Naive B cell (primary cell): ENCODE measurements at regions not wholly inside any gene's neighbourhood (a gene's known extent, or its start where the extent isn't known, plus 50 kb on each side); places are given as distances from the start of the nearest gene placed in this dataset.

Experiments
- ATAC-seq, 2 donors: fragments of 150-1000 bp; cut with Tn5 transposase; 2 replicates each; pipeline ENCODE4 v1.10.0; 2021; ENCODE audit warnings: low read depth in 2 of 2, mild to moderate bottlenecking in 2 of 2, moderate library complexity in 2 of 2
- DNase-seq: peaks from one replicate; pipeline ENCODE4 v3.0.0; 2022
- H3K27ac Mint-ChIP-seq, 6 donors: one replicate each; pipeline ENCODE4 v1.8.0; 2020 to 2022; ENCODE audit warnings: mild to moderate bottlenecking in 6 of 6, mixed read lengths in 6 of 6, moderate library complexity in 5 of 6, inconsistent platforms in 2 of 6
- H3K27me3 Mint-ChIP-seq, 3 donors: one replicate each; pipeline ENCODE4 v1.8.0; 2021 to 2022; ENCODE audit warnings: mixed read lengths in 3 of 3, mild to moderate bottlenecking in 1 of 3
- H3K36me3 Mint-ChIP-seq, 2 donors: one replicate each; pipeline ENCODE4 v1.8.0; 2020 to 2022; ENCODE audit warnings: mixed read lengths in 2 of 2, inconsistent platforms in 1 of 2, mild to moderate bottlenecking in 1 of 2
- H3K4me1 Mint-ChIP-seq, 3 donors: one replicate each; pipeline ENCODE4 v1.8.0; 2020 to 2022; ENCODE audit warnings: mixed read lengths in 3 of 3, inconsistent platforms in 1 of 3, mild to moderate bottlenecking in 1 of 3, moderate library complexity in 1 of 3
- H3K4me3 Mint-ChIP-seq, 8 donors: one replicate each; pipeline ENCODE4 v1.8.0; 2020 to 2022; ENCODE audit warnings: mild to moderate bottlenecking in 8 of 8, mixed read lengths in 8 of 8, moderate library complexity in 8 of 8, inconsistent platforms in 2 of 8
- H3K9me3 Mint-ChIP-seq, 7 donors: one replicate each; pipeline ENCODE4 v1.8.0; 2020 to 2022; ENCODE audit warnings: mixed read lengths in 7 of 7, mild to moderate bottlenecking in 5 of 7, inconsistent platforms in 2 of 7, moderate library complexity in 1 of 7

- Mint-ChIP-seq H3K9me3 (peaks cover 2 to 17% (median 3%) of the 10 kb centered on the region in 7 donors), H3K4me1 (no peaks in the 10 kb centered on the region), H3K27me3 (no peaks in the 10 kb centered on the region), H3K27ac (no peak overlapping the region), H3K36me3 (no peaks in the 10 kb centered on the region), H3K4me3 (no peak overlapping the region)
- ATAC-seq (no peak), DNase-seq (no peak)
These were observed 616.2 kb downstream of the PRELID2 start for GRCh38 chr5:145218982-145219381.

GRCh38 chr5:145218019-145218418 is 617.1 kb downstream of the PRELID2 start:
- Mint-ChIP-seq H3K4me1 (no peaks in the 10 kb centered on the region), H3K27ac (no peak overlapping the region), H3K4me3 (no peak overlapping the region), H3K36me3 (no peaks in the 10 kb centered on the region), H3K27me3 (no peaks in the 10 kb centered on the region), H3K9me3 (peaks cover 2 to 19% (median 4%) of the 10 kb centered on the region in 7 donors)
- DNase-seq = no peak
- ATAC-seq = no peak

- Mint-ChIP-seq H3K4me3 (peak overlapping the region in 1 of 8 donors; percentile 10), H3K27ac (peak overlapping the region in 1 of 6 donors; percentile 40), H3K36me3 (no peaks in the 10 kb centered on the region), H3K9me3 (peaks cover 2 to 19% (median 8%) of the 10 kb centered on the region in 7 donors), H3K27me3 (peaks cover 0 to 4% (median 0%) of the 10 kb centered on the region in 3 donors), H3K4me1 (no peaks in the 10 kb centered on the region)
- ATAC-seq (no peak), DNase-seq (no peak)
These were observed 625.1 kb downstream of the PRELID2 start for GRCh38 chr5:145210020-145210419.

GRCh38 chr5:145205546-145205945 is 629.6 kb downstream of the PRELID2 start:
- H3K4me1 Mint-ChIP-seq = no peaks in the 10 kb centered on the region
- no peak for ATAC-seq
- H3K4me3 Mint-ChIP-seq = no peak overlapping the region
- peaks cover 0 to 10% (median 3%) of the 10 kb centered on the region in 7 donors for H3K9me3 Mint-ChIP-seq
- H3K36me3 Mint-ChIP-seq = no peaks in the 10 kb centered on the region
- DNase-seq = no peak
- H3K27ac Mint-ChIP-seq = no peak overlapping the region
- H3K27me3 Mint-ChIP-seq = peaks cover 0 to 8% (median 0%) of the 10 kb centered on the region in 3 donors

GRCh38 chr5:145204743-145205142 is 630.4 kb downstream of the PRELID2 start:
- Mint-ChIP-seq H3K36me3 (no peaks in the 10 kb centered on the region), H3K9me3 (peaks cover 0 to 4% (median under 1%) of the 10 kb centered on the region in 7 donors), H3K4me3 (no peak overlapping the region), H3K27me3 (peaks cover 0 to 8% (median 0%) of the 10 kb centered on the region in 3 donors), H3K27ac (no peak overlapping the region), H3K4me1 (no peaks in the 10 kb centered on the region)
- ATAC-seq = no peak
- DNase-seq = no peak

GRCh38 chr5:145203193-145203592 is 631.9 kb downstream of the PRELID2 start:
- peaks cover 0 to 4% (median 0%) of the 10 kb centered on the region in 7 donors for H3K9me3 Mint-ChIP-seq
- no peaks in the 10 kb centered on the region for H3K4me1 Mint-ChIP-seq
- no peak for DNase-seq
- peak overlapping the region in 1 of 6 donors; percentile 25 for H3K27ac Mint-ChIP-seq
- peaks cover 0 to 8% (median 0%) of the 10 kb centered on the region in 3 donors for H3K27me3 Mint-ChIP-seq
- no peak for ATAC-seq
- H3K4me3 Mint-ChIP-seq = no peak overlapping the region
- no peaks in the 10 kb centered on the region for H3K36me3 Mint-ChIP-seq

- ATAC-seq = no peak
- H3K27me3 Mint-ChIP-seq = peaks cover 0 to 4% (median 0%) of the 10 kb centered on the region in 3 donors
- no peaks in the 10 kb centered on the region for H3K4me1 Mint-ChIP-seq
- no peak overlapping the region for H3K4me3 Mint-ChIP-seq
- no peaks in the 10 kb centered on the region for H3K36me3 Mint-ChIP-seq
- no peak for DNase-seq
- no peak overlapping the region for H3K27ac Mint-ChIP-seq
- peaks cover 0 to 4% (median 2%) of the 10 kb centered on the region in 7 donors for H3K9me3 Mint-ChIP-seq
These were observed 636.4 kb downstream of the PRELID2 start for GRCh38 chr5:145198525-145199260.

GRCh38 chr5:145189746-145190145 is 645.4 kb downstream of the PRELID2 start:
- DNase-seq = no peak
- Mint-ChIP-seq H3K36me3 (no peaks in the 10 kb centered on the region), H3K4me3 (no peak overlapping the region), H3K27ac (no peak overlapping the region), H3K27me3 (no peaks in the 10 kb centered on the region), H3K4me1 (no peaks in the 10 kb centered on the region), H3K9me3 (peaks cover 0 to 3% (median 0%) of the 10 kb centered on the region in 7 donors)
- ATAC-seq = no peak

GRCh38 chr5:145180371-145180770 is 654.8 kb downstream of the PRELID2 start:
- no peak for ATAC-seq
- no peak for DNase-seq
- H3K36me3 Mint-ChIP-seq = no peaks in the 10 kb centered on the region
- no peak overlapping the region for H3K27ac Mint-ChIP-seq
- no peak overlapping the region for H3K4me3 Mint-ChIP-seq
- no peaks in the 10 kb centered on the region for H3K9me3 Mint-ChIP-seq
- peaks cover 0 to 10% (median 0%) of the 10 kb centered on the region in 3 donors for H3K27me3 Mint-ChIP-seq
- no peaks in the 10 kb centered on the region for H3K4me1 Mint-ChIP-seq

GRCh38 chr5:145178641-145179523 is 656.3 kb downstream of the PRELID2 start:
- H3K27ac Mint-ChIP-seq = peak overlapping the region in 1 of 6 donors; percentile 38
- no peaks in the 10 kb centered on the region for H3K9me3 Mint-ChIP-seq
- ATAC-seq (no peak), DNase-seq (no peak)
- H3K27me3 Mint-ChIP-seq = peaks cover 0 to 10% (median 0%) of the 10 kb centered on the region in 3 donors
- no peak overlapping the region for H3K4me3 Mint-ChIP-seq
- H3K36me3 Mint-ChIP-seq = no peaks in the 10 kb centered on the region
- H3K4me1 Mint-ChIP-seq = no peaks in the 10 kb centered on the region

GRCh38 chr5:145176041-145176440 is 659.1 kb downstream of the PRELID2 start:
- H3K9me3 Mint-ChIP-seq = no peaks in the 10 kb centered on the region
- ATAC-seq = no peak
- peaks cover 0 to 10% (median 0%) of the 10 kb centered on the region in 3 donors for H3K27me3 Mint-ChIP-seq
- no peak overlapping the region for H3K27ac Mint-ChIP-seq
- H3K36me3 Mint-ChIP-seq = no peaks in the 10 kb centered on the region
- H3K4me3 Mint-ChIP-seq = no peak overlapping the region
- no peaks in the 10 kb centered on the region for H3K4me1 Mint-ChIP-seq
- no peak for DNase-seq

GRCh38 chr5:145166110-145166509 is 669.0 kb downstream of the PRELID2 start:
- Mint-ChIP-seq H3K36me3 (no peaks in the 10 kb centered on the region), H3K9me3 (peaks cover 0 to 2% (median 0%) of the 10 kb centered on the region in 7 donors), H3K27me3 (no peaks in the 10 kb centered on the region), H3K4me3 (no peak overlapping the region), H3K4me1 (no peaks in the 10 kb centered on the region), H3K27ac (no peak overlapping the region)
- ATAC-seq = no peak
- no peak for DNase-seq

- H3K9me3 Mint-ChIP-seq = peaks cover 0 to 5% (median 2%) of the 10 kb centered on the region in 7 donors
- no peak overlapping the region for H3K27ac Mint-ChIP-seq
- H3K36me3 Mint-ChIP-seq = no peaks in the 10 kb centered on the region
- H3K4me1 Mint-ChIP-seq = no peaks in the 10 kb centered on the region
- DNase-seq (no peak), ATAC-seq (no peak)
- no peaks in the 10 kb centered on the region for H3K27me3 Mint-ChIP-seq
- no peak overlapping the region for H3K4me3 Mint-ChIP-seq
These were observed 671.3 kb downstream of the PRELID2 start for GRCh38 chr5:145163876-145164275.

- Mint-ChIP-seq H3K4me1 (no peaks in the 10 kb centered on the region), H3K9me3 (peaks cover 0 to 5% (median 2%) of the 10 kb centered on the region in 7 donors), H3K27me3 (no peaks in the 10 kb centered on the region), H3K36me3 (no peaks in the 10 kb centered on the region), H3K27ac (no peak overlapping the region), H3K4me3 (no peak overlapping the region)
- no peak for DNase-seq
- no peak for ATAC-seq
These were observed 672.5 kb downstream of the PRELID2 start for GRCh38 chr5:145162626-145163025.
